NCI-H2171 treated with DMSO at 0.1 percent for 48 hours (cell line): ENCODE measurements at regions not wholly inside any gene's neighbourhood (a gene's known extent, or its start where the extent isn't known, plus 50 kb on each side); places are given as distances from the start of the nearest gene placed in this dataset.
"Not testable (repeated sequence)": the region's sequence is repeated elsewhere in the genome, so short reads cannot be mapped to it uniquely, and the experiment has no call there.

Source experiments
- DNase-seq: peaks from one replicate; lab custom pipeline; 2025; lab: John Stamatoyannopoulos, UW

DNA sequence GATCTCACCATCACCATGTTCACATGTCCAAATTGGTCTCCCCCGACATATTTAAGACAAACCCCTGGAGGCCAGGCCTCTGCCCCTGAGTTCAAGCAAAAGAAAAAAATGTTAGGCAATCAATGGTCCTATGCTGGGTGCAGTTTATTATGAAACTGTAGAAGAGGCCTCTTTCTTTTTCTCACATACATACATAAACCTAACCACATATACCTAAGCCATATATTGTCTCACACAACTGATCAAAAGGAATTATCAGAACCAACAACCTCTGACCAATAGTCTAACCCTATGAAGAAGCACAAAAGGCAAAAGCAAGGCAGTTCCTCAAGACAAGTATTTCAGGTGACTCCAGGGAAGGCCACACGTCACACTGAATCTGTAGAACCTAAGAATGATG is 49.9 kb downstream of the ILRUN start:
- DNase-seq: no peak

DNA sequence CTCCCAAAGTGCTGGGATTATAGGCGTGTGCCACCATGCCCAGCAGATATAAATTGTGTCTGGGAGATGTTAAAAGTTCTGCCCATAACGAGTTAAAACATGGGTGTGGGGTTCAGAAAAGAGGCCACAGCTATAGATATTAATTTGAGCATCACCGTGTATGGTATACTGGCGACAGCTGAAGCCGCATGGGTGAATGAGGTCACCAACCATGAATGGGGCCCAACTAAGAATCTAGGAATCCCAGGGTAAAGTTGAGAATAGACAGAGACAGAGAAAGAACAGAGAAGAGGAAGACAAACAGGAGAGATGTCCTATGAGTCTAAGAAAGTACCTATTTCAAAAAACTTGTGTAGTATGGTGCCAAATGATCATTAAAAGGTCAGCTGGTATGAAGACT is 50.9 kb downstream of the ILRUN start:
- DNase-seq: no peak

DNA sequence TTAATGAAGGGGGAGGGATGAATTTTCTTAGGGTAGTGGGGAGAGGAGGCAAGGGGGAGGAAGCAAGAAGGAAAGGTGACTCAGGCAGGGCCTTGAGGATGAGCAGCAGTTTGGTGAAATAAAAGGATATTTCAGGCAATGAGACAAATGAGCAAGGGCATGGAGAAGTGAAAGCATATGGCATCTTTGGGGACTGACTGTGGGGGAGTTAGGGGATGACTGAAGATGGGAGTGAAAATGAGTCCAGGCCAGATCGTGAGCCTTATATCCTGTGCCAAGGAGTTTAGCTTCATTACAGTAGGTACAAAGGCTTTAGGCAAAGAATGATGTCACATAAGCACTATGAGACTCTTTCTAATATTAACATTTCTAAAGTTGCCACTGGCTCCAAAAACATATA is 51.9 kb downstream of the ILRUN start:
- DNase-seq: no peak

- no peak for DNase-seq
Observed at GRCh38 chr6:34642427-34642826, 54.1 kb downstream of the ILRUN start.

DNA sequence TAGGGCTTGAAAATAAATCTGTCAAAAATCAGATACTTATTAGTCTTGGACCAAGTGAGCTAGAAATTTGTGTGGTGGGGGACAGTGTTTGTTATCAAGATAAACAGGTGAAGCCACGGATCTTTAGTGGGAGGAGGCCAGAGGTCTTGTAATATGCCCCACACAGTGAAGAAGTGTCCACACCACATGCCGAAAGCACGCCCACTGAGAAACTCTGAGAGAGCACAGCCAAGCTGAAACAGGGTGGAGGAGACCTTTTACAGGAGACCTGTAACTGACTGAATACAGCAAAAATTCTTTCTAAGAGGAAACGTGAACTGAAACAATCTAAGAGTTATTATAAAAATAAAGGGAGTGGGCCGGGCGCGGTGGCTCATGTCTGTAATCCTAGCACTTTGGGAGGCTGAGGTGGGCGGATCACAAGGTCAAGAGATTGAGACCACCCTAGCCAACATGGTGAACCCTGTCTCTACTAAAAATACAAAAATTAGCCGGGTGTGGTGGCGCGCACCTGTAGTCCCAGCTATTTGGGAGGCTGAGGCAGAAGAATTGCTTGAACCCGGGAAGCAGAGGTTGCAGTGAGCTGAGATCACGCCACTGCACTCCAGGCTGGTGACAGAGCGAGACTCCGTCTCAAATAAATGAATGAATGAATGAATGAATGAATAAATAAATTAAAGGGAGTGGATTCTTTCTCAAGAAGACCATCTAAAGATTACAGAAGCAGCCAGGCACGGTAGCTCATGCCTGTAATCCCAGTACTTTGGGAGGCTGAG is 56.3 kb downstream of the ILRUN start:
- DNase-seq: not testable (repeated sequence)

DNA sequence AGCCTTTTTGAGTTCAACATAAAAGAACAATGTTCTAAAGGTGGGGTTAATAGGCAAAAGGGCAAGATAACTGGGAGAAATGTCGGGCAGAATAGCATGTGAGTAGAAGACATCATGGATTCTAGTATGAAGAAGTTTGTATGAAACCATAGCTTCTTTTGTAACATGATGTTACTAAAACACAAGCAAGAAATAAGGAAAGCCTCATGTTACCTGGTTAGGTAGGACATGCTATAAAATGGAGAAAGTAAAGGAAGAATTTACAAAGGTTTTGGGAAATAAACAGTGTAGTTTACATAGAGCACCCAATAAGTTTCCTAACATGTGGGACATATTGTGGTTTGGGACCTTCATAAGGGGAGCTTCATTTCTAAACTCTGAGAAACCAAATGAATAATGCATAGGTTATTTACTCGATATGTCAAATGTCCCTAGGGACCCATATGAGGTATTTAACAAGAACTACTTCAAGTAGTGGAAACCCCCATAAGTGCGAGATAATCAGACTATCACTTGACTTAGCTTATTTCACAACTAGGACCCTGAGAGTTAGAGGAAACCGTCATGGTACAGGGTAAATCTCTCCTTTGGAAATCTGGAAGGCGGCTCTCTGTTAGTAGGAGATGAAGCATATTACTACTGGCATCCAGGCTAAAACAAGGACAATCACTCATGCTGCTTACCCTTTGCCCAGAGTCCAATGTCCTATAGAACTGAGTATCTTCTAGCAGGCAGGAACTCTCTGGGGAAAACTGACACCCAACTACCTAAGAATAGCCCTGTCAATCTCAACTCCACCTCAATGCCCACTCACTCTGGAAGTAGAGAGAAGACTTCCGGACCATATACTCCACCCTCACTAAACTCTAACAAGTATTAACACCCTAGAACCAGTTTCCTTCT is 57.5 kb downstream of the ILRUN start:
- DNase-seq: no peak

GRCh38 chr6:34633785-34634184 is 62.8 kb downstream of the ILRUN start:
- DNase-seq: no peak

GRCh38 chr6:34633256-34633655 is 63.3 kb downstream of the ILRUN start:
- DNase-seq: no peak

DNA sequence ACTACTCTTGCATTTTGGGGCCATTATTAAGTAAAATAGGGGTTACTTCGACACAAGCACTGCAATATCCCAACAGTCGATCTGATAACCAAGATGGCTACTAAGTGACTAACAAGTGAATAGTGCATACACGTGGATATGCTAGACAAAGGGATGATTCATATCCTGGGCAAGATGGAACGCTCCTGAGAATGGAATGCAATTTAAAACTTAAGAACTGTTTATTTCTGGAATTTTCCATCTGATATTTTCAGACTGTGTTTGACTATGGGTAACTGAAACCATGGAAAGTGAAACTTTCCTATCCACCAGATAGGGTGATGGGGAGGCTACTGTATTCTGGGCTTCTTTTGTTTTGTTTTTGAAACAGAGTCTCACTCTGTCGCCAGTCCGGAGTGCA is 66.5 kb downstream of the ILRUN start:
- DNase-seq: no peak

DNA sequence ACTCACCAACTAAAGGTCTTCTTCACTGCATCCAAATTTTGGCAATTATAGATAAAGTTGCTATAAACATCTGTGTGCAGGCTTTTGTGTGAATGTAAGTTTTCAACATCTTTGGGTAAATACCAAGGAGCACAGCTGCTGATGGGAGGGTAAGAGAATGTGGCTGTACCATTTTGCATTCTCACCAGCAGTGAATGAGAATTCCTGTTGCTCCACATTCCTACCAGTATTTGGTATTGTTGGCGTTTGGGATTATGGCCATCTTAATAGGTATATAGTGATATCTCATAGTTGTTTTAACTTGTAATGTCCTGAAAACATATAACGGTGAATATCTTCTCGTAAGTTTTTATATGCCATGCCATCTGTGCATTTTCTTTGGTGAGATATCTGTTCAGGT is 69.3 kb downstream of the ILRUN start:
- DNase-seq: no peak

DNA sequence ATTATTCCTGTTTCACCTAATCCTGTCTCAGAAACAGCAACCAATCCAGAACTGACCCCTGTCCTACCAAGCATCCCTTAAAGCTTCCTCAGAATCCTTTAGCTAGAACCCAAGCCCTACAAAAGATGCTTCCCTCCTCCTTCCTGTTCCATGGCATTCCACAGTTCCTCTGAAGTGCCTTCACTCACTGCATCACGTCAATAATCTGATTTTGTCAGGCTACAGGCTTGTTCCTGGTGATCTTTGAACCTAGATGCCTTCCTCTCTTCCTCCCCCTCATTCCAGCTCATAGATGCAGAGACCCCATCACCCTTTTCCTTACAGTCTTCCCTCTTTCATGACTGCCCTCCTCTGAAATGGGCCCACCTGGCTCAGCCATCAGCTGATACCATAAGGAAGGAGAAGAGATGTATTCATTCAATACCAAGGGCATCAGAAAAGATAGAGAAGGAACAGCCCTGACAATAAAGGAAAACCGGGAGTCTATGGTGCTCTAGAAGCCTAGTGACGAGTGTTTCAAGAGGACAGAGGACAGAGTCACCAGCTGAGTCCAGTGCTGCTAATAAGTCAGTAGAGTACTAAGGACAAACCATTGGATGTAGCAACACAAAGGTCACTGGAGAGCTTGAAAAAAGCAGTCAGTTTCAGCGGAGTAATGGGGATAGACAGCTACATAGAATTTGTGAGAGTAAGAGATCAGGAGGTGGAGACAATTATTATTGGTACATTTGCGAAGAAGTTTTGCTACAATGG is 62.5 kb upstream of the SPDEF start:
- no peak for DNase-seq

DNA sequence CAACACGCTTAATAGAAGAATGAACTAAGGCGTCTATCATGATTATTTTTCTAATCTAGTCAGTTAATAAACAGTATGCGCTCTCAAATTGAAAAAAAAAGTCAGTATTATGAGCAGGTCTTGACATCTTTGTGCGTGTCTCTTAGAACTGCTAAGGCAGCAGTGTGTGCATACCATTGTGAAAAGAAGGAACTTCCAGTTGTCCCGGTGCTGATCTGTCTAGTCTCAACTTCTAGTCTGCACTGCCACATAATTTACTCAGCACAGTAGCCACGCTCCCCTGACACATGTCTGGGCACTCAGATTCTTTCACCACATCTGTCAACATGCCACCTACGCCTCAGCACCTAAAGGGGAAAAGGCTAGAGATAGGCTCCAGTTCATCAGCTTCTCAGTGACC is 61.1 kb upstream of the SPDEF start:
- no peak for DNase-seq

DNA sequence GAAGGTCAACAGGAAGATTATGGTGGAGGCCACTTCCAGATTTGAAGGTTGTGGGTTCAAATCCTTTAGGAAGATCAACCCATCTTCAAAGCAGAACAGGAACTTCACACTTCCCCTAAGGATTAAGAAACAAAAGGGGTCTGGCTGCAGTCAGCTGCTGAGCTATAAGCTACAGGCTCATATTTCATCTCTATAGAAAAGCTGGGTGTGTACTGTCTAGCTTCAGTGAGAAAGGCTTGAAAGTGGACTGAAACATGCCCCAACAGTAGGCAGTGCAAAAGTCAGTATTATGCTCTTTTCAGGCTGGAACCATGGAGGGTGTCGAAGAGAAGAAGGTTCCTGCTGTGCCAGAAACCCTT is 60.1 kb upstream of the SPDEF start:
- peak; percentile 20 for DNase-seq

- no peak for DNase-seq
Observed at GRCh38 chr6:34615574-34616226, 59.6 kb upstream of the SPDEF start.

DNA sequence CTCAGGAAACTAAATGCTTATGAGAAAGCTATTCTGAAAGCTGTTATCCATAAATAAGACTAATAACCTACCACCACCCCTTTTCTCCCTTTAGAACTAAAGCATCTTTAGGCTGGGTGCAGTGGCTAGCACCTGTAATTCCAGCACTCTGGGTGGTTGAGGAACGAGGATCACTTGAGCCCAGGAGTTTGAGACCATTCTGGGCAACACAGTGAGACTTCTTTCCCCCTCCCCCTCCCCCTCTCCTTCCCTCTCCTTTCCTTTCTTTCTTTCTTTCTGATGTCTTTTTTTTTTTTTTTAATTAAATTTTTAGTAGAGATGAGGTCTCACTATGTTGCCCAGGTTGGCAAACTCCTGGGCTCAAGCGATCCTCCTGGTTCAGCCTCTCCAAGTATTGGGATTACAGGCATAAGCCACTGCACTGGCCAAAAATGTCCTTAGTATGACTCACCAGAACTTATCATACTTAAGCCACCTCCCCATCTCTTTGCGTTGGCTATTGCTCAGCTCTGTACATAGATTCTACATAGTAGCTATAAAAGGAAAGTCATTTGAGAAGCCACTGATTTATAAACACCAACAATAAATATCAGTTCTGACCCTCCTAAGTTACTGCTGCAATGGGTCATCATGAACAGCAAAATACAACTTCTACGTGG is 54.8 kb upstream of the SPDEF start:
- no peak for DNase-seq

- no peak for DNase-seq
Observed at GRCh38 chr6:34608321-34609091, 52.4 kb upstream of the SPDEF start.

DNA sequence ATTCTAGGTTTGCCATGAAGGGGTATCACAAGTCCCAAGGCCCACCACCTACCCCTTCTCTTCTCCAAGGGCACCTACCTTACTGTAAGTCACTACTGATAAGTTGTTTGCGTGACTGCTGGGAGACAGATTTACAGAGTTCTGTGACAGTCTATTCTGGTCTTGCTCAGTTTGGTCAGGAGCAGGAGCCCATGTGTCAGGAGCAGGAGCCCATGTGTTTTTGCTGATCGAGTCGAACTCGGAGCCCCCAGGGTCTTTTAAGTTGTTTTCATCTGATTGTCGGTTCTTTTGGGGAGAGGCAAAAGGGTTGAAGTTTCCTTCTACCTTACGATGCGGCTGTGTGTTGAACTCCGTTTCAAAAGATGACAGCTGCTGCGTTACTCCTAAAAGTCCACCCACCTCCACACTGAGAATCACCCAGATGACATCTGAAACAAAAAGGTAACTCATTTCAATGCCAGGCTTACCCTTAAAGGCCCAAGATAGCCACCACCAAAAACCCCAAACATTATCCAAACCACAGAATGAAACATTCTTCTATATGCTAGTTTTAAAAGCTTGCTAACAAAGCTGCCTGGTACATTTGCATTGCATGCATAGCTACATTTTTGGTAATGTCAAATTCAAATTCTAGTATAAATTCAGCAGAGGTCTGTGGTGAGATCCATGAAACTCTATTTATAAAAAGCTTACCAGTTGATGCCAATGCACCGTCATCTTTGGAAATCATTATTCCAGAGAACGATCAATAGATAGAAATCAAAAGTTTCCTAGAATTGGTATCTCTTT is 50.5 kb upstream of the SPDEF start:
- DNase-seq: no peak
